ENCODE measurements at regions not wholly inside any gene's neighbourhood (a gene's known extent, or its start where the extent isn't known, plus 50 kb on each side); places are given as distances from the start of the nearest gene placed in this dataset.
"Not testable (repeated sequence)": the region's sequence is repeated elsewhere in the genome, so short reads cannot be mapped to it uniquely, and the experiment has no call there.

GRCh38 chr4:164100741-164101365, 606.4 kb downstream of the TMA16 start:
- not testable (repeated sequence) for H3K4me1 ChIP-seq (ENCODE audit: control insufficient read depth, insufficient read depth, low read length, unreplicated experiment); H3K79me2 ChIP-seq (ENCODE audit: control insufficient read depth, insufficient read depth, low read length, unreplicated experiment); H3K27me3 ChIP-seq (ENCODE audit: insufficient read depth, low read length); H3K4me3 ChIP-seq (ENCODE audit: low read depth, low read length); H3K27ac ChIP-seq (ENCODE audit: low read depth, low read length); H3K36me3 ChIP-seq (ENCODE audit: insufficient read depth, low read length); H2AFZ ChIP-seq (ENCODE audit: low read length, unreplicated experiment)

DNA sequence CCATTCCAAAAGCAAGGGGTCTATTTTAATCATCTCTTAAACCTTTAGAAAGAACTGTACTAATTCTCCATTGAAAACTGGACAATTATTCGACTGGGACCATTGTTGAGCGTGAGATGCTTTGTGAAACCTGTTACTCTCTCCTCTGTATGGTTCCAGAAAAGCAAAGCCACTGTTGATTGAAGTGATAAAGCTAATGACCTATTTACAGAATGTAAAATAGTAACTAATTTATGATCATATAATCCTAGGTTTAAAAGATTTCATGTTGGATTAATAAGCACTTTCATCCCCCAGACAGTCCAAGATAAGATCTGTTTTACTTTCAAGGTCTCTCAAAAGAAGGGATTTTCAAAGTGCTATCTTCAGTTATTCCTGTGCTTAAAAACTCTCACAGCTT, 614.5 kb downstream of the TMA16 start:
- no peak overlapping the region for H2AFZ ChIP-seq (ENCODE audit: low read length, unreplicated experiment)
- H3K27ac ChIP-seq (ENCODE audit: low read depth, low read length), result no peak overlapping the region
- H3K4me1 ChIP-seq (ENCODE audit: control insufficient read depth, insufficient read depth, low read length, unreplicated experiment), result no peaks in the 10 kb centered on the region
- H3K36me3 ChIP-seq (ENCODE audit: insufficient read depth, low read length), result no peaks in the 10 kb centered on the region
- no peaks in the 10 kb centered on the region for H3K79me2 ChIP-seq (ENCODE audit: control insufficient read depth, insufficient read depth, low read length, unreplicated experiment)
- no peak overlapping the region for H3K4me3 ChIP-seq (ENCODE audit: low read depth, low read length)
- H3K27me3 ChIP-seq (ENCODE audit: insufficient read depth, low read length), result no peaks in the 10 kb centered on the region

- H3K79me2 ChIP-seq (ENCODE audit: control insufficient read depth, insufficient read depth, low read length, unreplicated experiment), result no peaks in the 10 kb centered on the region
- H3K4me3 ChIP-seq (ENCODE audit: low read depth, low read length), result no peak overlapping the region
- H3K4me1 ChIP-seq (ENCODE audit: control insufficient read depth, insufficient read depth, low read length, unreplicated experiment), result no peaks in the 10 kb centered on the region
- no peak overlapping the region for H2AFZ ChIP-seq (ENCODE audit: low read length, unreplicated experiment)
- H3K27ac ChIP-seq (ENCODE audit: low read depth, low read length), result no peak overlapping the region
- H3K36me3 ChIP-seq (ENCODE audit: insufficient read depth, low read length), result no peaks in the 10 kb centered on the region
- no peaks in the 10 kb centered on the region for H3K27me3 ChIP-seq (ENCODE audit: insufficient read depth, low read length)
Observed at GRCh38 chr4:164109503-164109902, 615.0 kb downstream of the TMA16 start.

GRCh38 chr4:164115236-164115635, 620.7 kb downstream of the TMA16 start:
- Histone ChIP-seq H3K4me1 (ENCODE audit: control insufficient read depth, insufficient read depth, low read length, unreplicated experiment) (no peaks in the 10 kb centered on the region), H3K4me3 (ENCODE audit: low read depth, low read length) (no peak overlapping the region), H3K36me3 (ENCODE audit: insufficient read depth, low read length) (no peaks in the 10 kb centered on the region), H3K79me2 (ENCODE audit: control insufficient read depth, insufficient read depth, low read length, unreplicated experiment) (no peaks in the 10 kb centered on the region), H3K27me3 (ENCODE audit: insufficient read depth, low read length) (no peaks in the 10 kb centered on the region), H3K27ac (ENCODE audit: low read depth, low read length) (no peak overlapping the region), H2AFZ (ENCODE audit: low read length, unreplicated experiment) (no peak overlapping the region)

- no peak overlapping the region for H3K27ac ChIP-seq (ENCODE audit: low read depth, low read length)
- H3K36me3 ChIP-seq (ENCODE audit: insufficient read depth, low read length), result no peaks in the 10 kb centered on the region
- H3K27me3 ChIP-seq (ENCODE audit: insufficient read depth, low read length), result no peaks in the 10 kb centered on the region
- H3K4me3 ChIP-seq (ENCODE audit: low read depth, low read length), result no peak overlapping the region
- no peak overlapping the region for H2AFZ ChIP-seq (ENCODE audit: low read length, unreplicated experiment)
- no peaks in the 10 kb centered on the region for H3K79me2 ChIP-seq (ENCODE audit: control insufficient read depth, insufficient read depth, low read length, unreplicated experiment)
- H3K4me1 ChIP-seq (ENCODE audit: control insufficient read depth, insufficient read depth, low read length, unreplicated experiment), result no peaks in the 10 kb centered on the region
Observed at GRCh38 chr4:164116286-164116685, 621.8 kb downstream of the TMA16 start.

- no peak overlapping the region for H3K4me3 ChIP-seq (ENCODE audit: low read depth, low read length)
- no peaks in the 10 kb centered on the region for H3K79me2 ChIP-seq (ENCODE audit: control insufficient read depth, insufficient read depth, low read length, unreplicated experiment)
- H3K27me3 ChIP-seq (ENCODE audit: insufficient read depth, low read length), result no peaks in the 10 kb centered on the region
- H3K27ac ChIP-seq (ENCODE audit: low read depth, low read length), result no peak overlapping the region
- no peaks in the 10 kb centered on the region for H3K36me3 ChIP-seq (ENCODE audit: insufficient read depth, low read length)
- no peak overlapping the region for H2AFZ ChIP-seq (ENCODE audit: low read length, unreplicated experiment)
- no peaks in the 10 kb centered on the region for H3K4me1 ChIP-seq (ENCODE audit: control insufficient read depth, insufficient read depth, low read length, unreplicated experiment)
Observed at GRCh38 chr4:164134388-164134787, 619.5 kb upstream of the SMIM31 start.

GRCh38 chr4:164136180-164136616, 617.7 kb upstream of the SMIM31 start:
- Histone ChIP-seq H2AFZ (ENCODE audit: low read length, unreplicated experiment) (no peak overlapping the region), H3K4me3 (ENCODE audit: low read depth, low read length) (no peak overlapping the region), H3K79me2 (ENCODE audit: control insufficient read depth, insufficient read depth, low read length, unreplicated experiment) (no peaks in the 10 kb centered on the region), H3K27ac (ENCODE audit: low read depth, low read length) (no peak overlapping the region), H3K27me3 (ENCODE audit: insufficient read depth, low read length) (no peaks in the 10 kb centered on the region), H3K4me1 (ENCODE audit: control insufficient read depth, insufficient read depth, low read length, unreplicated experiment) (no peaks in the 10 kb centered on the region), H3K36me3 (ENCODE audit: insufficient read depth, low read length) (no peaks in the 10 kb centered on the region)

DNA sequence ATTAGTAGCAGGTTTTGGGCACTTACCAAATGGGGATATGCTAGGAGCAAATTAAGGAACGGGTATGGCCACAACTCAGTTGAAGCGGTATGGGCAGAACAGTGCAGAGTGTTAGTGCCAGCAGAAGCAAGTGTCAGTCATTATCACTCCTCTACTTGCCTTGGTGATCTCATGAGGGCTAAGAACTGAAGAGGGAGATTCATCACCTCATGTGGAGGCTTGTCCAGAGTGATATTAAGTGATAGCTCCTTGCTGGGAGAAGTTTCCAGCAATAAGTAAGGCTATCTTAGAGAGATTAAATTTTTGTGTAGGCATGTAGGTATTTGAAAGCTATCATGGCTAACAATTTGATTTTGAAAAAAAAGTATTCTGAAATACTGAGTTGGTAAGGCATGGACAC, 615.4 kb upstream of the SMIM31 start:
- no peaks in the 10 kb centered on the region for H3K4me1 ChIP-seq (ENCODE audit: control insufficient read depth, insufficient read depth, low read length, unreplicated experiment)
- H3K36me3 ChIP-seq (ENCODE audit: insufficient read depth, low read length), result no peaks in the 10 kb centered on the region
- no peak overlapping the region for H3K27ac ChIP-seq (ENCODE audit: low read depth, low read length)
- H3K27me3 ChIP-seq (ENCODE audit: insufficient read depth, low read length), result no peaks in the 10 kb centered on the region
- H3K79me2 ChIP-seq (ENCODE audit: control insufficient read depth, insufficient read depth, low read length, unreplicated experiment), result no peaks in the 10 kb centered on the region
- no peak overlapping the region for H3K4me3 ChIP-seq (ENCODE audit: low read depth, low read length)
- no peak overlapping the region for H2AFZ ChIP-seq (ENCODE audit: low read length, unreplicated experiment)

DNA sequence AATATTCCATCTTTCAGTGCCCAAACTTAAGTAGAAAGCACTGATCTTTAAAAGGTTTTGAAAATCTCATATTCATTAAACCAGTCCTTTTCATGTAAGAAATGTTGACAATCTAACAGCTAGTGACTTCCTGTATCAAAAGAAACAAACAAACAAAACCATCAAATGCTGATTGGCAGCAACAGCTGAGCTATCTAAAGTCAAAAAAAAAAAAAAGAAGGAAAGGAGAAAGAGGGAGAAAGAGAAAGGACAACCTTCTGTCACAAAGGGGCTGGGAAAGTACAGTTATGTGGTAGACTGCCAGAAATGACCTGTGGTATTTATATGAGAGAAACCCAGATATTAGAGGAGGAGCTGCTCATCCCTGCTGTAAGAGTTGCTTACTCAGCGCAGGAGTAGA, 614.6 kb upstream of the SMIM31 start:
- no peaks in the 10 kb centered on the region for H3K36me3 ChIP-seq (ENCODE audit: insufficient read depth, low read length)
- no peaks in the 10 kb centered on the region for H3K27me3 ChIP-seq (ENCODE audit: insufficient read depth, low read length)
- no peak overlapping the region for H3K4me3 ChIP-seq (ENCODE audit: low read depth, low read length)
- no peak overlapping the region for H2AFZ ChIP-seq (ENCODE audit: low read length, unreplicated experiment)
- H3K79me2 ChIP-seq (ENCODE audit: control insufficient read depth, insufficient read depth, low read length, unreplicated experiment), result no peaks in the 10 kb centered on the region
- no peak overlapping the region for H3K27ac ChIP-seq (ENCODE audit: low read depth, low read length)
- H3K4me1 ChIP-seq (ENCODE audit: control insufficient read depth, insufficient read depth, low read length, unreplicated experiment), result no peaks in the 10 kb centered on the region

DNA sequence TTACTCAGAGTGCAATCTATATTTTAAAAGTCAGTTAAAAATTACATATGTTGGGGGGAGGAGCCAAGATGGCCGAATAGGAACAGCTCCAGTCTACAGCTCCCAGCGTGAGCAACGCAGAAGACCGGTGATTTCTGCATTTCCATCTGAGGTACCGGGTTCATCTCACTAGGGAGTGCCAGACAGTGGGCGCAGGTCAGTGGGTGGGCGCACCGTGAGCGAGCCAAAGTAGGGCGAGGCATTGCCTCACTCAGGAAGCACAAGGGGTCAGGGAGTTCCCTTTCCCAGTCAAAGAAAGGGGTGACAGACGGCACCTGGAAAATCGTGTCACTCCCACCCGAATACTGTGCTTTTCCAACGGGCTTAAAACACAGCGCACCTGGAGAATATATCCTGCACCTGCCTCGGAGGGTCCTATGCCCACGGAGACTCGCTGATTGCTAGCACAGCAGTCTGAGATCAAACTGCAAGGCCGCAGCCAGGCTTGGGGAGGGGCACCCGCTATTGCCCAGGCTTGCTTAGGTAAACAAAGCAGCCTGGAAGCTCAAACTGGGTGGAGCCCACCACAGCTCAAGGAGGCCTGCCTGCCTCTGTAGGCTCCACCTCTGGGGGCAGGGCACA, 612.1 kb upstream of the SMIM31 start:
- H3K4me1 ChIP-seq (ENCODE audit: control insufficient read depth, insufficient read depth, low read length, unreplicated experiment); H3K79me2 ChIP-seq (ENCODE audit: control insufficient read depth, insufficient read depth, low read length, unreplicated experiment); H3K36me3 ChIP-seq (ENCODE audit: insufficient read depth, low read length); H3K4me3 ChIP-seq (ENCODE audit: low read depth, low read length); H3K27ac ChIP-seq (ENCODE audit: low read depth, low read length); H2AFZ ChIP-seq (ENCODE audit: low read length, unreplicated experiment); H3K27me3 ChIP-seq (ENCODE audit: insufficient read depth, low read length): not testable (repeated sequence)

GRCh38 chr4:164154416-164154815, 599.5 kb upstream of the SMIM31 start:
- H3K27me3 ChIP-seq (ENCODE audit: insufficient read depth, low read length), result no peaks in the 10 kb centered on the region
- H3K4me3 ChIP-seq (ENCODE audit: low read depth, low read length), result no peak overlapping the region
- no peak overlapping the region for H2AFZ ChIP-seq (ENCODE audit: low read length, unreplicated experiment)
- no peaks in the 10 kb centered on the region for H3K36me3 ChIP-seq (ENCODE audit: insufficient read depth, low read length)
- no peak overlapping the region for H3K27ac ChIP-seq (ENCODE audit: low read depth, low read length)
- H3K4me1 ChIP-seq (ENCODE audit: control insufficient read depth, insufficient read depth, low read length, unreplicated experiment), result no peaks in the 10 kb centered on the region
- no peaks in the 10 kb centered on the region for H3K79me2 ChIP-seq (ENCODE audit: control insufficient read depth, insufficient read depth, low read length, unreplicated experiment)

Data from ACC112 (cell line).